ENCODE measurements at regions not wholly inside any gene's neighbourhood (a gene's known extent, or its start where the extent isn't known, plus 50 kb on each side); places are given as distances from the start of the nearest gene placed in this dataset.

- TF ChIP-seq, protein P1, sequence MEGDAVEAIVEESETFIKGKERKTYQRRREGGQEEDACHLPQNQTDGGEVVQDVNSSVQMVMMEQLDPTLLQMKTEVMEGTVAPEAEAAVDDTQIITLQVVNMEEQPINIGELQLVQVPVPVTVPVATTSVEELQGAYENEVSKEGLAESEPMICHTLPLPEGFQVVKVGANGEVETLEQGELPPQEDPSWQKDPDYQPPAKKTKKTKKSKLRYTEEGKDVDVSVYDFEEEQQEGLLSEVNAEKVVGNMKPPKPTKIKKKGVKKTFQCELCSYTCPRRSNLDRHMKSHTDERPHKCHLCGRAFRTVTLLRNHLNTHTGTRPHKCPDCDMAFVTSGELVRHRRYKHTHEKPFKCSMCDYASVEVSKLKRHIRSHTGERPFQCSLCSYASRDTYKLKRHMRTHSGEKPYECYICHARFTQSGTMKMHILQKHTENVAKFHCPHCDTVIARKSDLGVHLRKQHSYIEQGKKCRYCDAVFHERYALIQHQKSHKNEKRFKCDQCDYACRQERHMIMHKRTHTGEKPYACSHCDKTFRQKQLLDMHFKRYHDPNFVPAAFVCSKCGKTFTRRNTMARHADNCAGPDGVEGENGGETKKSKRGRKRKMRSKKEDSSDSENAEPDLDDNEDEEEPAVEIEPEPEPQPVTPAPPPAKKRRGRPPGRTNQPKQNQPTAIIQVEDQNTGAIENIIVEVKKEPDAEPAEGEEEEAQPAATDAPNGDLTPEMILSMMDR (IDR thresholded peaks at IDR 0.05; ENCODE audit: control insufficient read depth, insufficient read depth, low read depth, low read length, missing control alignments), result no peak
- DNase-seq (ENCODE audit: low read depth), result no peak
Observed at GRCh38 chr18:30334781-30335180, 707.8 kb downstream of the DSC3 start.

GRCh38 chr18:30333310-30333709, 709.2 kb downstream of the DSC3 start:
- DNase-seq (ENCODE audit: low read depth), result no peak
- TF ChIP-seq, protein P1 (IDR thresholded peaks at IDR 0.05; ENCODE audit: control insufficient read depth, insufficient read depth, low read depth, low read length, missing control alignments), result no peak
- H3K4me3 ChIP-seq (ENCODE audit: control insufficient read depth, low read depth, low read length), result no peak overlapping the region

More at GRCh38 chr18:30334781-30335180, 707.8 kb downstream of the DSC3 start:
- H3K4me3 ChIP-seq (ENCODE audit: control insufficient read depth, low read depth, low read length), result no peak overlapping the region

DNA sequence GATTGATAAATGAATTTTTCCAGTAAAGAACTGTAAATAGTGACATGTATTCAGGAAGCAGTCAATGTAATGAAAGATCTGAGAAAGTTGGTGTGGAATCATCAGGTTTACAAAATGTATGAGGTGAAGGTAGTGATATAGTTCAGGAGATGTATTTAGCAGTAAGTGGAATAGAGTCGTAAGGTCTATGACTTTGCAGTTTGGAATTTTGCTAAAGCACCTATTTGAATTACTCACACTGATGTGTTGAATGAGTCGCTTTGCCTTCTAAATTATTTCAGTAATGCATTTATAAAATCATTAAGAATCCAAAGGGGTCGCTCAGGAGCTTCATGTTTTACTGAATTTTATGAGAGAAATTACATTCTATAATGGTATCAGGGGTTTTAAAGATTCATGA, 713.7 kb downstream of the DSC3 start:
- TF ChIP-seq, protein P1 (IDR thresholded peaks at IDR 0.05; ENCODE audit: control insufficient read depth, insufficient read depth, low read depth, low read length, missing control alignments), result no peak
- no peak for DNase-seq (ENCODE audit: low read depth)
- no peak overlapping the region for H3K4me3 ChIP-seq (ENCODE audit: control insufficient read depth, low read depth, low read length)

DNA sequence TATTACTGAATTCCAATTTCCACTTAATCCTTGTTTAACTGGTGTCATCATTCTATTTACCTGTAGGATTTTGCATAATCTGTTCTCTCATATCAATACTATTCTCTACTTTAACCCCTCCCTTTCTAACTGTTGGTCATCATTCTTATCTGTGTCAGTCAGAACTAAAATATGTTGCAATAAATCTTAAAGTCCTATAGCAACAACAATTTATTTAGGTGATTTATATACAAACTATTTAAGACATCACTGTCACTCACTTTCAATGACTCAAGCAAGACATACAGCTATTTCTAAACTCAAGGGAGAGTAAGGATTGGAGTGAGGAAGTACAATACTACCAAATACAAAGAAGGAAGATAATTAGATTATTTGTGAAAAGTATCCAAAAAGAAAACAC, 740.4 kb downstream of the DSC3 start:
- TF ChIP-seq, protein P1 (IDR thresholded peaks at IDR 0.05; ENCODE audit: control insufficient read depth, insufficient read depth, low read depth, low read length, missing control alignments), result no peak
- no peak for DNase-seq (ENCODE audit: low read depth)
- H3K4me3 ChIP-seq (ENCODE audit: control insufficient read depth, low read depth, low read length), result no peak overlapping the region

GRCh38 chr18:30298769-30299168, 743.8 kb downstream of the DSC3 start:
- DNase-seq (ENCODE audit: low read depth), result no peak
- TF ChIP-seq, protein P1 (IDR thresholded peaks at IDR 0.05; ENCODE audit: control insufficient read depth, insufficient read depth, low read depth, low read length, missing control alignments), result no peak
- no peak overlapping the region for H3K4me3 ChIP-seq (ENCODE audit: control insufficient read depth, low read depth, low read length)

DNA sequence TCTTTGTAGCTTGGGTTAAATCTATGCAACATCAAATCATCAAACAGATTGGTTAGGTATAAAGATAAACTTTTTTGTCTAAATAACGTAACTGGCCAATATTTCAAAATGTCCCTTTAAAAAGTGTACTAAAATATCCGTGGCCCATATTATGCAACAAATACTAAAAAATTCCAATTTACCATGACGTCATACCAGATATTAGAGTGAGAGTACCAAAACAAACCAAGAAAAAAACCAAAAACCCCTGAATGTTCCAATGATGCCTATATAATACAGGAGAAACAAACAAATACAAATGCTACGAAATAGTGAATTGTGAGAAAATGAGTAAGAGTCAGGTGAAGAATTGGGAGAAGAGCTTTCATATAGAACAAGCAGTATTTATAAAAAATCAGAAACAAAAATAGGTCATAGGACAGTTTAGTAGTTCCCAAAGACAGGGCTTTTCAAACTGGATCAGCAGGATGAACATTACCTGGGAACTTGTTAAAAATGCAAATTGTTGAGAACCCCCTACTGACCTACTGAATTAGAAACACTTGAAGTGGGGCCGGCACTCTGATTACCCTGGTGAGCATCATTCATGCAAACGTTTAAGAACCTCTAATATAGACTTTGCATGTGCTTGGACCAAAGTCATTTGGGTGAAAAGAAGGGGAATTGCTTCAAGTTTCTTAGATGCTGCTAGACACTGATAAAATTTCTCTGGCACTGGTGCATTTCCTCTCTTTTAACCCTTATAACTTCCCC, 753.7 kb downstream of the DSC3 start:
- no peak overlapping the region for H3K4me3 ChIP-seq (ENCODE audit: control insufficient read depth, low read depth, low read length)
- DNase-seq (ENCODE audit: low read depth), result no peak

More for the DNA sequence above, 753.7 kb downstream of the DSC3 start:
- TF ChIP-seq, protein P1 (IDR thresholded peaks at IDR 0.05; ENCODE audit: control insufficient read depth, insufficient read depth, low read depth, low read length, missing control alignments), result no peak
